Nucleus accumbens (tissue), 56 donors: ENCODE measurements at regions not wholly inside any gene's neighbourhood (a gene's known extent, or its start where the extent isn't known, plus 50 kb on each side); places are given as distances from the start of the nearest gene placed in this dataset.

Experiments used
- DNase-seq, 56 donors: peaks; one replicate each; lab custom pipeline; 2025; lab: John Stamatoyannopoulos, UW

GRCh38 chr10:78805176-78805575 is 263.6 kb upstream of the ZMIZ1 start:
- no peak for DNase-seq

GRCh38 chr10:78806681-78807221 is 262.0 kb upstream of the ZMIZ1 start:
- no peak for DNase-seq

GRCh38 chr10:78807504-78808203 is 261.1 kb upstream of the ZMIZ1 start:
- DNase-seq = no peak

- DNase-seq = no peak
Observed at GRCh38 chr10:78808286-78808685, 260.5 kb upstream of the ZMIZ1 start.

- DNase-seq = no peak
Observed at GRCh38 chr10:78808736-78809367, 259.9 kb upstream of the ZMIZ1 start.

- no peak for DNase-seq
Observed at GRCh38 chr10:78811174-78811573, 257.6 kb upstream of the ZMIZ1 start.

GRCh38 chr10:78812571-78813318 is 256.0 kb upstream of the ZMIZ1 start:
- no peak for DNase-seq

- no peak for DNase-seq
Observed at GRCh38 chr10:78813526-78813925, 255.2 kb upstream of the ZMIZ1 start.

GRCh38 chr10:78813998-78814399 is 254.8 kb upstream of the ZMIZ1 start:
- no peak for DNase-seq

- DNase-seq = no peak
Observed at GRCh38 chr10:78814407-78814806, 254.4 kb upstream of the ZMIZ1 start.

- no peak for DNase-seq
Observed at GRCh38 chr10:78815702-78816334, 252.9 kb upstream of the ZMIZ1 start.

GRCh38 chr10:78817361-78817760 is 251.4 kb upstream of the ZMIZ1 start:
- no peak for DNase-seq

- no peak for DNase-seq
Observed at GRCh38 chr10:78817804-78818203, 251.0 kb upstream of the ZMIZ1 start.

GRCh38 chr10:78819361-78820006 is 249.3 kb upstream of the ZMIZ1 start:
- DNase-seq = no peak

GRCh38 chr10:78820007-78820362 is 248.8 kb upstream of the ZMIZ1 start:
- DNase-seq = no peak

- DNase-seq = no peak
Observed at GRCh38 chr10:78821052-78821451, 247.7 kb upstream of the ZMIZ1 start.

- DNase-seq = no peak
Observed at GRCh38 chr10:78828647-78829539, 239.9 kb upstream of the ZMIZ1 start.

- DNase-seq = no peak
Observed at GRCh38 chr10:78829565-78829964, 239.2 kb upstream of the ZMIZ1 start.
